ENCODE measurements at regions not wholly inside any gene's neighbourhood (a gene's known extent, or its start where the extent isn't known, plus 50 kb on each side); places are given as distances from the start of the nearest gene placed in this dataset.

DNA sequence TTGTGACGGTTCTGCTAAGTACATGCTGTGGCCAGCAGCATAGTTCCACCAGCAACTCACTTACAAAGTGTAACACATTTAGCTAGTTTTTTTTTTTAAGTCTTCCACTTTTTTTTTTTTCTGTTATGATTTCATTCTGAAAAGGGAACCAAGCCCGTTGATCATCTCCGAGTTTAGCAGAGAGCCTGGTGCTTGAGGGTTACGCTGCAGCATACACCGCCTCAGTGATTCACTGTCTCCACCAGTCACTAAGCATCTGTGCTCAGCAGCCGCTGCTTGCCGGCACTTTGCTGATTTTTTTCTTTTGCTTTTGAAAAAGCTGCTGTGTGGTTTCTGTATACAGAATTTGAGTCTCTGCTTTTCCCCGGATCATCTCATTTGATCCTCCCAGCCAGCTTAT, 194.5 kb upstream of the CDH13 start:
- H3K9me3 Mint-ChIP-seq (ENCODE audit: unreplicated experiment) = no peaks in the 10 kb centered on the region
- no peak overlapping the region for H3K27ac Mint-ChIP-seq (ENCODE audit: unreplicated experiment)
- peaks cover 37% of the 10 kb centered on the region for H3K27me3 Mint-ChIP-seq (ENCODE audit: unreplicated experiment)
- H3K4me1 Mint-ChIP-seq (ENCODE audit: unreplicated experiment) = no peaks in the 10 kb centered on the region
- H3K4me3 Mint-ChIP-seq (ENCODE audit: unreplicated experiment) = no peak overlapping the region
- peak; percentile 36 for DNase-seq (ENCODE audit: extremely low spot score, unreplicated experiment)
- TF ChIP-seq, protein P1, sequence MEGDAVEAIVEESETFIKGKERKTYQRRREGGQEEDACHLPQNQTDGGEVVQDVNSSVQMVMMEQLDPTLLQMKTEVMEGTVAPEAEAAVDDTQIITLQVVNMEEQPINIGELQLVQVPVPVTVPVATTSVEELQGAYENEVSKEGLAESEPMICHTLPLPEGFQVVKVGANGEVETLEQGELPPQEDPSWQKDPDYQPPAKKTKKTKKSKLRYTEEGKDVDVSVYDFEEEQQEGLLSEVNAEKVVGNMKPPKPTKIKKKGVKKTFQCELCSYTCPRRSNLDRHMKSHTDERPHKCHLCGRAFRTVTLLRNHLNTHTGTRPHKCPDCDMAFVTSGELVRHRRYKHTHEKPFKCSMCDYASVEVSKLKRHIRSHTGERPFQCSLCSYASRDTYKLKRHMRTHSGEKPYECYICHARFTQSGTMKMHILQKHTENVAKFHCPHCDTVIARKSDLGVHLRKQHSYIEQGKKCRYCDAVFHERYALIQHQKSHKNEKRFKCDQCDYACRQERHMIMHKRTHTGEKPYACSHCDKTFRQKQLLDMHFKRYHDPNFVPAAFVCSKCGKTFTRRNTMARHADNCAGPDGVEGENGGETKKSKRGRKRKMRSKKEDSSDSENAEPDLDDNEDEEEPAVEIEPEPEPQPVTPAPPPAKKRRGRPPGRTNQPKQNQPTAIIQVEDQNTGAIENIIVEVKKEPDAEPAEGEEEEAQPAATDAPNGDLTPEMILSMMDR (IDR thresholded peaks at IDR 0.05) = no peak
- H3K36me3 Mint-ChIP-seq (ENCODE audit: unreplicated experiment) = no peaks in the 10 kb centered on the region

GRCh38 chr16:82425661-82426060, 201.1 kb upstream of the CDH13 start:
- no peak for DNase-seq (ENCODE audit: extremely low spot score, unreplicated experiment)
- peaks cover 31% of the 10 kb centered on the region for H3K27me3 Mint-ChIP-seq (ENCODE audit: unreplicated experiment)
- H3K4me1 Mint-ChIP-seq (ENCODE audit: unreplicated experiment) = no peaks in the 10 kb centered on the region
- no peaks in the 10 kb centered on the region for H3K9me3 Mint-ChIP-seq (ENCODE audit: unreplicated experiment)
- no peak overlapping the region for H3K4me3 Mint-ChIP-seq (ENCODE audit: unreplicated experiment)
- no peaks in the 10 kb centered on the region for H3K36me3 Mint-ChIP-seq (ENCODE audit: unreplicated experiment)
- H3K27ac Mint-ChIP-seq (ENCODE audit: unreplicated experiment) = no peak overlapping the region
- TF ChIP-seq, protein P1 (IDR thresholded peaks at IDR 0.05) = no peak

DNA sequence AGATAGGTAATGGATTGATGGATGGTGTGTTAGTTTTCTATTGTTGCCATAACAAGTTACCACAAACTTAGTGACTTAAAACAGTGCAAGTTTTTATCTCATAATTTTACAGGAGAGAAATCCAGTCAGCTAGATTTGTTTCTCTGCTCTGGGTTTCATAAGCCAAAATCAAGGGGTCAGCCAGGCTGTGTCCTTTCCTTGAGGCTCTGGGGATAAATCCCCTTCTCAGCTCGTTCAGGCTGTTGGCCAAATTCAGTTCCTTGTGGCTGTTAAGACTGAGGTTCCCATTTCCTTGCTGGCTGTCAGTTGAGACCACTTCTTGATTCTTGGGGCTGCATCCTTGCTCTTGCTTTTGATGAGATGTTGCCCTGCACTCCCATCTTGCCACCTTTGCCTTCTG, 204.9 kb upstream of the CDH13 start:
- Mint-ChIP-seq H3K4me1 (ENCODE audit: unreplicated experiment) (no peaks in the 10 kb centered on the region), H3K9me3 (ENCODE audit: unreplicated experiment) (no peaks in the 10 kb centered on the region), H3K27ac (ENCODE audit: unreplicated experiment) (no peak overlapping the region), H3K36me3 (ENCODE audit: unreplicated experiment) (no peaks in the 10 kb centered on the region), H3K27me3 (ENCODE audit: unreplicated experiment) (peaks cover 23% of the 10 kb centered on the region), H3K4me3 (ENCODE audit: unreplicated experiment) (no peak overlapping the region)
- DNase-seq (ENCODE audit: extremely low spot score, unreplicated experiment) = peak; percentile 15
- TF ChIP-seq, protein P1 (IDR thresholded peaks at IDR 0.05) = no peak

DNA sequence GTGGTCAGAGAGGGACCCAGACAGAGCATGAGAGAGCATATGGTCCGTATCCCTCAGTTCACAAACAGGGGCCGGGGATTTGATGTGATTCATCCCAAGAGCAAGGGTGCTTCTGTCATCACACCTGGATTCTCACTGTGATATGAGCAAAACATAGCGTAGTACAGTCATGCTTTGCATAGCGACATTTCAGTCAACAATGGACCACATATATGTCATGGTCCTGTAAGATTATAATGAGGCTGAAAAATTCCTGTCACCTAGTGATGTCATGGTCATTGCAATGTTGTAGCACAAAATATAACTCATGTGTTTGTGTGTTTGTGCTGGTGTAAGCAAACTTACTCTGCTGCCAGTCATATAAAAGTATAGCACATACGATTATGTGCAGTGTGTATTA, 207.4 kb upstream of the CDH13 start:
- H3K4me3 Mint-ChIP-seq (ENCODE audit: unreplicated experiment) = no peak overlapping the region
- peaks cover 5% of the 10 kb centered on the region for H3K27me3 Mint-ChIP-seq (ENCODE audit: unreplicated experiment)
- H3K27ac Mint-ChIP-seq (ENCODE audit: unreplicated experiment) = no peak overlapping the region
- H3K36me3 Mint-ChIP-seq (ENCODE audit: unreplicated experiment) = no peaks in the 10 kb centered on the region
- no peaks in the 10 kb centered on the region for H3K4me1 Mint-ChIP-seq (ENCODE audit: unreplicated experiment)
- peak; percentile 36 for DNase-seq (ENCODE audit: extremely low spot score, unreplicated experiment)
- TF ChIP-seq, protein P1 (IDR thresholded peaks at IDR 0.05) = no peak
- H3K9me3 Mint-ChIP-seq (ENCODE audit: unreplicated experiment) = no peaks in the 10 kb centered on the region

DNA sequence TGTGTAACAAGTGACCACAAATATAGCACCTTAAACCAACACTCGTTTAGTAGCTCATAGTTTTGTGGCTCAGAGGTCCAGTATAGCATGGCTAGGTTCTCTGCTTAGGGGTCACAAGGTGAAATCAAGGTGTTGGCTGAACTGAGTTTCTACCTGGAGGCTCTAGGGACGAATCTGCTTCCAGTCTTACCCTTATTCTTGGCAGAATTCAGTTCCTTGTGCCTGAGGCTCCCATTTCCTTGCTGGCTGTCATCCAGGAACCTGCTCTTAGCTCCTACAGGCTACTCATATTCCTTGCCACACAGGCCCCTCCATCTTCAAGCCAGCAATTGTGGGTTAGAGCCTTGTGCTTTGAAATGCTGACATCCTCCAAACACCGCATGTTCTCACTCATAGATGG, 212.3 kb upstream of the CDH13 start:
- DNase-seq (ENCODE audit: extremely low spot score, unreplicated experiment) = peak; percentile 7
- no peak overlapping the region for H3K27ac Mint-ChIP-seq (ENCODE audit: unreplicated experiment)
- H3K36me3 Mint-ChIP-seq (ENCODE audit: unreplicated experiment) = no peaks in the 10 kb centered on the region
- H3K9me3 Mint-ChIP-seq (ENCODE audit: unreplicated experiment) = no peaks in the 10 kb centered on the region
- TF ChIP-seq, protein P1 (IDR thresholded peaks at IDR 0.05) = no peak
- H3K4me3 Mint-ChIP-seq (ENCODE audit: unreplicated experiment) = no peak overlapping the region
- H3K27me3 Mint-ChIP-seq (ENCODE audit: unreplicated experiment) = peaks cover 8% of the 10 kb centered on the region
- H3K4me1 Mint-ChIP-seq (ENCODE audit: unreplicated experiment) = no peaks in the 10 kb centered on the region

All from osteocyte (in vitro differentiated cells).